ENCODE measurements at regions not wholly inside any gene's neighbourhood (a gene's known extent, or its start where the extent isn't known, plus 50 kb on each side); places are given as distances from the start of the nearest gene placed in this dataset.

DNA sequence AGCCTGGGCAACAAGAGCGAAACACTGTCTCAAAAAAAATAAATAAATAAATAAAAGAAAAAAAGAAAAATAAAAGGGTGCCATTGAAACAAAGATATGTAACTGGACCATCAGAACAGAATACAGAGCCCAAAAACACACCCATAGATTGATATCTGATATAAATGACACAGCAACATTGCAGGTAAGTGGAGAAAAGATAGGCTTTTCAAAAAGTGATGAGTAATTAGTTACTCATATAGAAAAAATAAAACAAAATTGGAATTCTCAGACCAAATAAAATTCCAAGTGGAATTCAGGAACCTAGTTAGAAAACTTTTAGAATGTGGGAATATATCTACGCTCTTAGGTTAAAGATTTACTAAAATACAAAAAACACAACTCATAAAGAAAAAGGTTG lies 60.6 kb upstream of the CHD6 start:
- TF ChIP-seq EZH2 (optimal IDR thresholded peaks at IDR 0.05; ENCODE audit: low read depth, low read length), result no peak
- TF ChIP-seq, protein P1, sequence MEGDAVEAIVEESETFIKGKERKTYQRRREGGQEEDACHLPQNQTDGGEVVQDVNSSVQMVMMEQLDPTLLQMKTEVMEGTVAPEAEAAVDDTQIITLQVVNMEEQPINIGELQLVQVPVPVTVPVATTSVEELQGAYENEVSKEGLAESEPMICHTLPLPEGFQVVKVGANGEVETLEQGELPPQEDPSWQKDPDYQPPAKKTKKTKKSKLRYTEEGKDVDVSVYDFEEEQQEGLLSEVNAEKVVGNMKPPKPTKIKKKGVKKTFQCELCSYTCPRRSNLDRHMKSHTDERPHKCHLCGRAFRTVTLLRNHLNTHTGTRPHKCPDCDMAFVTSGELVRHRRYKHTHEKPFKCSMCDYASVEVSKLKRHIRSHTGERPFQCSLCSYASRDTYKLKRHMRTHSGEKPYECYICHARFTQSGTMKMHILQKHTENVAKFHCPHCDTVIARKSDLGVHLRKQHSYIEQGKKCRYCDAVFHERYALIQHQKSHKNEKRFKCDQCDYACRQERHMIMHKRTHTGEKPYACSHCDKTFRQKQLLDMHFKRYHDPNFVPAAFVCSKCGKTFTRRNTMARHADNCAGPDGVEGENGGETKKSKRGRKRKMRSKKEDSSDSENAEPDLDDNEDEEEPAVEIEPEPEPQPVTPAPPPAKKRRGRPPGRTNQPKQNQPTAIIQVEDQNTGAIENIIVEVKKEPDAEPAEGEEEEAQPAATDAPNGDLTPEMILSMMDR (IDR thresholded peaks at IDR 0.05; ENCODE audit: low read length), result no peak
